SK-N-SH (cell line): ENCODE measurements at regions not wholly inside any gene's neighbourhood (a gene's known extent, or its start where the extent isn't known, plus 50 kb on each side); places are given as distances from the start of the nearest gene placed in this dataset.

Source experiments
- CTCF ChIP-seq: fragments of 200-600 bp; sonication (generic); IDR thresholded peaks from 2 replicates; pipeline ENCODE4 v1.6.1; 2017; ENCODE audit warnings: antibody characterized with exemption, mild to moderate bottlenecking, moderate library complexity
- EZH2phosphoT487 ChIP-seq: fragments of 200-600 bp; sonication (generic); IDR thresholded peaks from 2 replicates; pipeline ENCODE4 v1.6.1; 2017; ENCODE audit warnings: low read depth, mixed run types, mild to moderate bottlenecking, antibody characterized with exemption, moderate library complexity, borderline replicate concordance

GRCh38 chr14:81927070-81927469 lies 393.4 kb upstream of the SEL1L start:
- TF ChIP-seq CTCF (no peak), EZH2phosphoT487 (no peak)
